HepG2 (cell line): ENCODE measurements at regions not wholly inside any gene's neighbourhood (a gene's known extent, or its start where the extent isn't known, plus 50 kb on each side); places are given as distances from the start of the nearest gene placed in this dataset.

ENCODE experiments used
- ATAC-seq: fragments of 200-7000 bp; cut with Tn5 transposase; 3 replicates; pipeline ENCODE4 v1.9.1; 2020; ENCODE audit warnings: mild to moderate bottlenecking, moderate library complexity
- BruUV-seq: library from RNA; stranded (reverse); fragments of 400-500 nt; replicated peaks from 2 replicates; lab custom pipeline; 2021; lab: Mats Ljungman, UMichigan
- CTCF ChIA-PET: fragments of 300-600 bp; formaldehyde crosslinking; extraction: SDS; loops from one replicate; lab custom pipeline; 2021; ENCODE audit warnings: low total read pairs, inconsistent platforms, low intra/inter-chr PET ratio; lab: Yijun Ruan, JAX
- POLR2A ChIA-PET: fragments of 350-600 bp; sonication (Branson Sonifier 250); formaldehyde crosslinking; loops from one replicate; lab custom pipeline; 2020; ENCODE audit warnings: antibody characterized with exemption, inconsistent platforms; lab: Yijun Ruan, JAX
- DNase-seq: peaks from one replicate; pipeline ENCODE4 v3.0.0-alpha.2; 2015; ENCODE audit warnings: low spot score
- FAIRE-seq: peaks from 3 replicates; lab custom pipeline; 2011; peaks lifted over from hg19 to GRCh38; lab: Jason Lieb, UNC
- H2AFZ ChIP-seq: one replicate; pipeline ENCODE4 v1.6.1; 2011; ENCODE audit warnings: low read length, inconsistent platforms
- H3K27ac ChIP-seq: fragments of 300-600 bp; 3 replicates; pipeline ENCODE4 v1.8.0; 2011; ENCODE audit warnings: mixed run types, mild to moderate bottlenecking, mixed read lengths, low read length, inconsistent platforms; ENCODE audit not compliant: insufficient read depth; ENCODE audit errors: extremely low read length
- H3K27me3 ChIP-seq, 2 experiments: fragments of 200-600 bp in 1 of 2; 2 replicates in 1 of 2; 3 replicates in 1 of 2; pipeline versions ENCODE4 v1.6.0 to v1.8.0; 2011; ENCODE audit warnings: low read length in 2 of 2, mild to moderate bottlenecking in 2 of 2, moderate library complexity in 2 of 2, inconsistent platforms in 1 of 2; ENCODE audit not compliant: insufficient read depth in 2 of 2, control insufficient read depth in 1 of 2
- H3K36me3 ChIP-seq, 2 experiments: fragments of 200-600 bp in 1 of 2; replicated peaks in 1 of 2; 2 replicates in 1 of 2; 3 replicates in 1 of 2; pipeline versions ENCODE4 v1.5.1 to v1.8.0; 2011; ENCODE audit warnings: low read length in 2 of 2, inconsistent platforms in 1 of 2; ENCODE audit not compliant: insufficient read depth in 2 of 2, control insufficient read depth in 1 of 2
- H3K4me1 ChIP-seq: 2 replicates; pipeline ENCODE4 v1.5.1; 2012; ENCODE audit warnings: low read length, inconsistent platforms; ENCODE audit not compliant: insufficient read depth
- H3K4me2 ChIP-seq: 2 replicates; pipeline ENCODE4 v1.6.0; 2011; ENCODE audit warnings: low read depth, low read length, inconsistent platforms
- H3K4me3 ChIP-seq, 3 experiments: fragments of 200-600 bp in 1 of 3; sonication (generic), shearing (Covaris generic) in 1 of 3; replicated peaks in 1 of 3; 2 replicates each; pipeline ENCODE4 v1.5.1; 2011 to 2016; ENCODE audit warnings: low read length in 3 of 3, inconsistent platforms in 2 of 3, low read depth in 2 of 3, mild to moderate bottlenecking in 2 of 3, control low read depth in 1 of 3, mixed read lengths in 1 of 3; ENCODE audit not compliant: insufficient read depth in 1 of 3
- H3K79me2 ChIP-seq: one replicate; pipeline ENCODE4 v1.6.1; 2011; ENCODE audit warnings: low read length, inconsistent platforms; ENCODE audit not compliant: insufficient read depth
- H3K9ac ChIP-seq: 2 replicates; pipeline ENCODE4 v1.6.0; 2011; ENCODE audit warnings: mild to moderate bottlenecking, low read depth, low read length, inconsistent platforms; ENCODE audit not compliant: insufficient read depth
- H3K9me3 ChIP-seq: 2 replicates; pipeline ENCODE4 v1.5.1; 2012; ENCODE audit warnings: mild to moderate bottlenecking, low read length
- H4K20me1 ChIP-seq: 2 replicates; pipeline ENCODE4 v1.6.0; 2011; ENCODE audit warnings: inconsistent platforms, mild to moderate bottlenecking, low read length, moderate library complexity; ENCODE audit not compliant: insufficient read depth
- CEBPB ChIP-seq: IDR thresholded peaks from 2 replicates; pipeline ENCODE4 v1.6.1; 2011; ENCODE audit warnings: low read depth, low read length, improper control_type of control experiment, borderline replicate concordance
- DRAP1 ChIP-seq: IDR thresholded peaks from 2 replicates; pipeline ENCODE4 v1.6.1; 2016; ENCODE audit warnings: missing genetic modification reagents, missing compliant biosample characterization
- ETS1 ChIP-seq: sonication (generic); formaldehyde crosslinking; IDR thresholded peaks from 2 replicates; pipeline ENCODE4 v1.4.0; 2020; ENCODE audit warnings: missing genetic modification reagents
- FOXP4 ChIP-seq: sonication (generic); formaldehyde crosslinking; IDR thresholded peaks from 2 replicates; pipeline ENCODE4 v1.4.0; 2020; ENCODE audit warnings: missing genetic modification reagents
- GPN1 ChIP-seq: sonication (generic); formaldehyde crosslinking; IDR thresholded peaks from 2 replicates; pipeline ENCODE4 v1.5.1; 2020; ENCODE audit warnings: missing genetic modification reagents, borderline replicate concordance
- HHEX ChIP-seq: IDR thresholded peaks from 2 replicates; pipeline ENCODE4 v1.6.1; 2016; ENCODE audit warnings: control low read depth
- MTF1 ChIP-seq: sonication (generic); formaldehyde crosslinking; IDR thresholded peaks from 2 replicates; pipeline ENCODE4 v1.5.0; 2020; ENCODE audit warnings: missing genetic modification reagents
- PITX1 ChIP-seq: sonication (generic); formaldehyde crosslinking; IDR thresholded peaks from 2 replicates; pipeline ENCODE4 v1.5.1; 2020; ENCODE audit warnings: mild to moderate bottlenecking, missing genetic modification reagents
- TBL1XR1 ChIP-seq: fragments of 150-350 bp; IDR thresholded peaks from 2 replicates; pipeline ENCODE4 v1.6.1; 2014; ENCODE audit warnings: borderline replicate concordance, low read length; ENCODE audit not compliant: partially characterized antibody
- ZNF878 ChIP-seq: sonication (generic); formaldehyde crosslinking; IDR thresholded peaks from 2 replicates; pipeline ENCODE4 v1.8.1; 2023; ENCODE audit warnings: mild to moderate bottlenecking, missing genetic modification reagents, moderate library complexity
- ZZZ3 ChIP-seq: sonication (generic); formaldehyde crosslinking; IDR thresholded peaks from 2 replicates; pipeline ENCODE4 v1.4.0; 2020; ENCODE audit warnings: missing genetic modification reagents, mild to moderate bottlenecking, borderline replicate concordance
- WGBS: methylation state at CpG from one replicate; pipeline ENCODE4 v1.1.6; 2017; ENCODE audit warnings: low lambda C conversion rate; 5-methylcytosine and 5-hydroxymethylcytosine counted together
- in situ Hi-C: cut with HindIII; loops from 2 replicates; pipeline ENCODE4 v1.10.0; 2017; ENCODE audit warnings: low pct_unique_long_range_greater_than_20kb; ENCODE audit not compliant: extremely low pct_ligation_motif_present
- intact Hi-C: fragments of 100-400 bp; cut with micrococcal nuclease; formaldehyde crosslinking; loops from one replicate; pipeline ENCODE4 v1.10.0; 2022; ENCODE audit not compliant: unreplicated experiment

- H3K9me3 ChIP-seq, result no peaks in the 10 kb centered on the region
- DNase-seq (no peak), ATAC-seq (no peak), FAIRE-seq (no peak)
- no peak overlapping the region for H3K27ac ChIP-seq
- in situ Hi-C loops (no loop called here), intact Hi-C loops (no loop called here)
- TF ChIP-seq GPN1 (CRISPR knock-in tag) (no peak), ZZZ3 (CRISPR knock-in tag) (no peak), PITX1 (CRISPR knock-in tag) (no peak), CEBPB (no peak), HHEX (CRISPR knock-in tag) (no peak), FOXP4 (CRISPR knock-in tag) (no peak), DRAP1 (CRISPR knock-in tag) (no peak), TBL1XR1 (no peak), MTF1 (CRISPR knock-in tag) (no peak), ZNF878 (CRISPR knock-in tag) (no peak), ETS1 (CRISPR knock-in tag) (no peak)
- no peak overlapping the region for H3K9ac ChIP-seq
- peaks cover 6 to 45% of the 10 kb centered on the region in 2 experiments; a peak in 3 of 5 replicates for H3K27me3 ChIP-seq
- no peak overlapping the region for H3K4me2 ChIP-seq
- H3K36me3 ChIP-seq, result no peaks in the 10 kb centered on the region
- H3K79me2 ChIP-seq, result no peaks in the 10 kb centered on the region
- POLR2A ChIA-PET, result no interaction called here
- WGBS, result 18% methylated on average over 13 of the region's 14 CpGs
- H4K20me1 ChIP-seq, result no peaks in the 10 kb centered on the region
- no peak overlapping the region for H3K4me3 ChIP-seq
- no peaks in the 10 kb centered on the region for H3K4me1 ChIP-seq
- BruUV-seq, result no TSS peak
- CTCF ChIA-PET, result no interaction called here
- no peak overlapping the region for H2AFZ ChIP-seq
Observed at GRCh38 chr22:44588348-44588747, 90.3 kb upstream of the RTL6 start.
